OCI-LY1 (cell line): ENCODE measurements at regions not wholly inside any gene's neighbourhood (a gene's known extent, or its start where the extent isn't known, plus 50 kb on each side); places are given as distances from the start of the nearest gene placed in this dataset.

Source experiments
- H2AFZ ChIP-seq: fragments of 200-600 bp; sonication (generic), shearing (Covaris generic); 2 replicates; pipeline ENCODE4 v1.6.0; 2014; ENCODE audit warnings: antibody characterized with exemption, mild to moderate bottlenecking, low read length
- H3F3A ChIP-seq: fragments of 200-600 bp; sonication (generic), shearing (Covaris generic); 2 replicates; pipeline ENCODE4 v1.6.0; 2014; ENCODE audit warnings: mild to moderate bottlenecking, antibody characterized with exemption, low read length, moderate library complexity; ENCODE audit not compliant: insufficient read depth
- H3K27ac ChIP-seq: fragments of 200-600 bp; sonication (generic); 2 replicates; pipeline ENCODE4 v1.5.1; 2014; ENCODE audit warnings: low read length, mixed run types, mild to moderate bottlenecking, low read depth; ENCODE audit not compliant: poor library complexity, severe bottlenecking
- H3K27me3 ChIP-seq: fragments of 200-600 bp; sonication (generic); 2 replicates; pipeline ENCODE4 v1.6.0; 2014; ENCODE audit warnings: antibody characterized with exemption, mild to moderate bottlenecking, low read length, moderate library complexity; ENCODE audit not compliant: insufficient read depth
- H3K36me3 ChIP-seq: fragments of 200-600 bp; sonication (generic); 2 replicates; pipeline ENCODE4 v1.6.1; 2014; ENCODE audit warnings: mild to moderate bottlenecking, antibody characterized with exemption, low read length, moderate library complexity, mixed read lengths; ENCODE audit not compliant: insufficient read depth
- H3K4me1 ChIP-seq: fragments of 200-600 bp; sonication (generic); 2 replicates; pipeline ENCODE4 v1.5.1; 2014; ENCODE audit warnings: mild to moderate bottlenecking, low read length, moderate library complexity; ENCODE audit not compliant: insufficient read depth, severe bottlenecking
- H3K4me2 ChIP-seq: fragments of 200-600 bp; sonication (generic), shearing (Covaris generic); 2 replicates; pipeline ENCODE4 v1.6.1; 2014; ENCODE audit warnings: low read length
- H3K4me3 ChIP-seq: fragments of 200-600 bp; sonication (generic); 2 replicates; pipeline ENCODE4 v1.5.1; 2014; ENCODE audit warnings: low read length, low read depth, mild to moderate bottlenecking, mixed read lengths; ENCODE audit not compliant: poor library complexity, severe bottlenecking
- H3K79me2 ChIP-seq: fragments of 200-600 bp; shearing (Covaris generic); 2 replicates; pipeline ENCODE4 v1.6.1; 2016; ENCODE audit warnings: mixed run types, low read length, mixed read lengths; ENCODE audit not compliant: insufficient read depth
- H3K9ac ChIP-seq: fragments of 200-600 bp; sonication (generic), shearing (Covaris generic); 2 replicates; pipeline ENCODE4 v1.6.1; 2014; ENCODE audit warnings: mild to moderate bottlenecking, low read length, mixed read lengths
- H3K9me2 ChIP-seq: fragments of 200-600 bp; sonication (generic), shearing (Covaris generic); 2 replicates; pipeline ENCODE4 v1.6.1; 2014; ENCODE audit warnings: low read depth, mild to moderate bottlenecking, low read length, mixed read lengths
- H3K9me3 ChIP-seq: fragments of 200-600 bp; shearing (Covaris generic); 2 replicates; pipeline ENCODE4 v1.6.1; 2014; ENCODE audit warnings: low read length, mixed read lengths
- H4K20me1 ChIP-seq: fragments of 200-600 bp; sonication (generic), shearing (Covaris generic); 2 replicates; pipeline ENCODE4 v1.6.0; 2016; ENCODE audit warnings: mild to moderate bottlenecking, low read length; ENCODE audit not compliant: insufficient read depth
- CTCF ChIP-seq: fragments of 200-600 bp; sonication (generic), shearing (Covaris generic); IDR thresholded peaks from 2 replicates; pipeline ENCODE4 v1.5.1; 2017; ENCODE audit warnings: mild to moderate bottlenecking, antibody characterized with exemption, low read length, moderate library complexity, mixed read lengths
- EZH2 ChIP-seq: fragments of 200-600 bp; sonication (generic), shearing (Covaris generic); IDR thresholded peaks from 2 replicates; pipeline ENCODE4 v1.8.0; 2017; ENCODE audit warnings: borderline replicate concordance, mixed run types, mild to moderate bottlenecking, antibody characterized with exemption, low read length, moderate library complexity, mixed read lengths

- H3K4me1 ChIP-seq, result no peaks in the 10 kb centered on the region
- no peak overlapping the region for H2AFZ ChIP-seq
- no peaks in the 10 kb centered on the region for H3K36me3 ChIP-seq
- H3K79me2 ChIP-seq, result no peaks in the 10 kb centered on the region
- H3K4me3 ChIP-seq, result no peak overlapping the region
- TF ChIP-seq CTCF (no peak), EZH2 (no peak)
- no peaks in the 10 kb centered on the region for H3K27me3 ChIP-seq
- H3K9ac ChIP-seq, result no peak overlapping the region
- H3K4me2 ChIP-seq, result no peak overlapping the region
- no peaks in the 10 kb centered on the region for H4K20me1 ChIP-seq
- no peaks in the 10 kb centered on the region for H3K9me3 ChIP-seq
- H3F3A ChIP-seq, result no peaks in the 10 kb centered on the region
- H3K9me2 ChIP-seq, result no peaks in the 10 kb centered on the region
- no peak overlapping the region for H3K27ac ChIP-seq
These were observed 241.1 kb upstream of the PIK3R1 start for GRCh38 chr5:67974471-67974870.

- H3K79me2 ChIP-seq, result no peaks in the 10 kb centered on the region
- no peaks in the 10 kb centered on the region for H3K9me3 ChIP-seq
- H3F3A ChIP-seq, result no peaks in the 10 kb centered on the region
- no peak overlapping the region for H3K9ac ChIP-seq
- TF ChIP-seq CTCF, result no peak
- TF ChIP-seq EZH2, result no peak
- H2AFZ ChIP-seq, result no peak overlapping the region
- H3K4me3 ChIP-seq, result no peak overlapping the region
- H3K27me3 ChIP-seq, result no peaks in the 10 kb centered on the region
- H3K4me1 ChIP-seq, result no peaks in the 10 kb centered on the region
- no peaks in the 10 kb centered on the region for H4K20me1 ChIP-seq
- H3K9me2 ChIP-seq, result no peaks in the 10 kb centered on the region
- H3K4me2 ChIP-seq, result no peak overlapping the region
- H3K27ac ChIP-seq, result no peak overlapping the region
- H3K36me3 ChIP-seq, result no peaks in the 10 kb centered on the region
These were observed 241.5 kb upstream of the PIK3R1 start for GRCh38 chr5:67974054-67974453.

GRCh38 chr5:67971971-67972821 is 243.4 kb upstream of the PIK3R1 start:
- no peaks in the 10 kb centered on the region for H3K9me2 ChIP-seq
- no peaks in the 10 kb centered on the region for H3K27me3 ChIP-seq
- no peak overlapping the region for H3K4me2 ChIP-seq
- H2AFZ ChIP-seq, result no peak overlapping the region
- H3K9me3 ChIP-seq, result no peaks in the 10 kb centered on the region
- H3K27ac ChIP-seq, result no peak overlapping the region
- no peak overlapping the region for H3K4me3 ChIP-seq
- no peaks in the 10 kb centered on the region for H3K4me1 ChIP-seq
- H3K36me3 ChIP-seq, result no peaks in the 10 kb centered on the region
- TF ChIP-seq EZH2, result no peak
- no peak for TF ChIP-seq CTCF
- H3F3A ChIP-seq, result no peaks in the 10 kb centered on the region
- H4K20me1 ChIP-seq, result no peaks in the 10 kb centered on the region
- no peaks in the 10 kb centered on the region for H3K79me2 ChIP-seq
- H3K9ac ChIP-seq, result no peak overlapping the region
